ENCODE measurements at regions not wholly inside any gene's neighbourhood (a gene's known extent, or its start where the extent isn't known, plus 50 kb on each side); places are given as distances from the start of the nearest gene placed in this dataset.
A peak's percentile ranks its signal among the peaks of the same experiment; 100 is the strongest.

- no peaks in the 10 kb centered on the region for H3K9me3 ChIP-seq
- no peak overlapping the region for H3K4me3 ChIP-seq
- no peak overlapping the region for H3K27ac ChIP-seq
- no peaks in the 10 kb centered on the region for H3K36me3 ChIP-seq
- H3K27me3 ChIP-seq: no peaks in the 10 kb centered on the region
- ATAC-seq (no peak), DNase-seq (no peak)
- intact Hi-C loops (cut with DNase I): no loop called here
- H3K4me1 ChIP-seq: no peaks in the 10 kb centered on the region
- TF ChIP-seq, protein P1, sequence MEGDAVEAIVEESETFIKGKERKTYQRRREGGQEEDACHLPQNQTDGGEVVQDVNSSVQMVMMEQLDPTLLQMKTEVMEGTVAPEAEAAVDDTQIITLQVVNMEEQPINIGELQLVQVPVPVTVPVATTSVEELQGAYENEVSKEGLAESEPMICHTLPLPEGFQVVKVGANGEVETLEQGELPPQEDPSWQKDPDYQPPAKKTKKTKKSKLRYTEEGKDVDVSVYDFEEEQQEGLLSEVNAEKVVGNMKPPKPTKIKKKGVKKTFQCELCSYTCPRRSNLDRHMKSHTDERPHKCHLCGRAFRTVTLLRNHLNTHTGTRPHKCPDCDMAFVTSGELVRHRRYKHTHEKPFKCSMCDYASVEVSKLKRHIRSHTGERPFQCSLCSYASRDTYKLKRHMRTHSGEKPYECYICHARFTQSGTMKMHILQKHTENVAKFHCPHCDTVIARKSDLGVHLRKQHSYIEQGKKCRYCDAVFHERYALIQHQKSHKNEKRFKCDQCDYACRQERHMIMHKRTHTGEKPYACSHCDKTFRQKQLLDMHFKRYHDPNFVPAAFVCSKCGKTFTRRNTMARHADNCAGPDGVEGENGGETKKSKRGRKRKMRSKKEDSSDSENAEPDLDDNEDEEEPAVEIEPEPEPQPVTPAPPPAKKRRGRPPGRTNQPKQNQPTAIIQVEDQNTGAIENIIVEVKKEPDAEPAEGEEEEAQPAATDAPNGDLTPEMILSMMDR (IDR thresholded peaks at IDR 0.05): no peak
These were observed 342.7 kb upstream of the RIOK2 start for GRCh38 chr5:97525780-97526179.

DNA sequence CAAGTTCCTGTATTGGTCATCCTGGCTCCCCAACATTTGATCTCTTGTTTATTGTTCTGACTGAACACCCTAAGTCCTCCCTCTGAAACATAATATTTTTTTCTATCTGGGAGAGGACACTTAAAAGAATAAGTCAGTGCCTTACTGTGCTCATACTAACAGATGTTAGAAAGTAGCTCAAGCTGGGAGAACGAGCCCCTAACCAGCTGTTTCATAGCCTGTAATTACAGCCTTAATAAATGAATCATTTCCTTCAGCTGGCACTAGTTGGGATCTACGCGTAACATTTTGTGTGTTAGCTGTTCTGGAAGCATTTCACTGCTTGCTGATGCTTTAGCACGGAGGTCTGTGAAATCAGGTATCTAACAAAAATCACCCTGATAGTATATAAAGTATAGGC is 345.9 kb upstream of the RIOK2 start:
- DNase-seq (no peak), ATAC-seq (no peak)
- TF ChIP-seq, protein P1 (IDR thresholded peaks at IDR 0.05): no peak
- H3K9me3 ChIP-seq: no peaks in the 10 kb centered on the region
- no peaks in the 10 kb centered on the region for H3K36me3 ChIP-seq
- H3K27ac ChIP-seq: no peak overlapping the region
- no peaks in the 10 kb centered on the region for H3K4me1 ChIP-seq
- no peak overlapping the region for H3K4me3 ChIP-seq
- H3K27me3 ChIP-seq: no peaks in the 10 kb centered on the region
- intact Hi-C loops (cut with DNase I): no loop called here

DNA sequence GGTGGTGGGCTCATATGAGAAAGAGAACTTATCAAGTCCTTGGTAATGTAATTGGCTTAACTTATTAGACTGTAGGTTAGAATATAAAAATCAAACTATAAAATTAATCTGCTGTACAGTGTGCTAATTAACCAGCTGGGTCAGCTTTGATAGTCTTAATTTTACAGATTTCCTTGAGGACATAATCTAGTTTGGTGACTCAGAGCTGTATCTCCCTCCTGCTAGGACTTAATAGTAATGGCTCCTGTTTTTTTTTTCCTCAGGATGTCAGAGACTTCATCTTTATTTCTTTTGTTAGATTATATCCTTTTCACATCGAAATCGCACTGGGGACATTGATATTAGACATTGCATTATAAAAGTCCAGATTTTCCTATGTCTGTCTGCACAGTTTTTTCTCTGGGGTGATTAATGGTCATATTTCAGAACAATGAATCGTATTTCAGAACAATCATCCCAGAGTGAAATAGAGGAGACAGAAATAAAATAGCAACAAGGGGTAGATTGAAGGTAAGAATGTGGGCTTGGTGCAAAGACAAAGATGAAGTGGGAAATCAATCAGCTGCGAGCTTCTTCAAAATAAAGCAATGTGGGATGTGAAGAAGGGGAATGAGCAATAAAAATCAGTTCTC is 346.4 kb upstream of the RIOK2 start:
- Histone ChIP-seq H3K4me1 (no peaks in the 10 kb centered on the region), H3K4me3 (no peak overlapping the region), H3K36me3 (no peaks in the 10 kb centered on the region), H3K27ac (no peak overlapping the region), H3K27me3 (no peaks in the 10 kb centered on the region), H3K9me3 (no peaks in the 10 kb centered on the region)
- DNase-seq (no peak), ATAC-seq (no peak)
- TF ChIP-seq, protein P1 (IDR thresholded peaks at IDR 0.05): no peak
- intact Hi-C loops (cut with DNase I): no loop called here

- intact Hi-C loops (cut with DNase I): no loop called here
- ATAC-seq (peak; percentile 42), DNase-seq (no peak)
- no peaks in the 10 kb centered on the region for H3K9me3 ChIP-seq
- H3K27me3 ChIP-seq: no peaks in the 10 kb centered on the region
- no peaks in the 10 kb centered on the region for H3K36me3 ChIP-seq
- no peak overlapping the region for H3K4me3 ChIP-seq
- TF ChIP-seq, protein P1 (IDR thresholded peaks at IDR 0.05): no peak
- no peaks in the 10 kb centered on the region for H3K4me1 ChIP-seq
- H3K27ac ChIP-seq: no peak overlapping the region
These were observed 348.5 kb upstream of the RIOK2 start for GRCh38 chr5:97531549-97531948.

- Histone ChIP-seq H3K4me3 (no peak overlapping the region), H3K4me1 (no peaks in the 10 kb centered on the region), H3K27ac (no peak overlapping the region), H3K27me3 (no peaks in the 10 kb centered on the region), H3K36me3 (no peaks in the 10 kb centered on the region), H3K9me3 (no peaks in the 10 kb centered on the region)
- intact Hi-C loops (cut with DNase I): no loop called here
- ATAC-seq: peak; percentile 96
- DNase-seq: no peak
- TF ChIP-seq, protein P1 (IDR thresholded peaks at IDR 0.05): peak; percentile 55
These were observed 351.1 kb upstream of the RIOK2 start for GRCh38 chr5:97534166-97534565.

DNA sequence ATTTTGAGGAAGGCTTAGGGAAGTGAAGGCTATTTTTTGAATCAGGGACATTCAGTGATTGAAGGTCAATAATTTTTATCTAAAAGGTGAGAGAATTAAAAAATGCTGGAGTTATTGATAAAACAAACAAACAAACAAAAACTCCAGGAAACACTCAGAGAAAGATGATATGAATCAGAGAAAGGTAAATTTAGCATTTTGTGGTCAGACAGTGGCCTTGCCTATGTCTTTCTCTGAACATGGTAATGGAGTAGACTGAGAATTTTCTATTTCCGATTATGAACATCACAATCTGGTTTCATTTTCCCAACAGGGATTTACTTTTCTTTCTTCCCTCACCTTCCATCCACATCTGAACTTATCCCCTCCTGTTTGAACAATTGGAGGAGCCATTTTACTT is 353.6 kb upstream of the RIOK2 start:
- TF ChIP-seq, protein P1 (IDR thresholded peaks at IDR 0.05): no peak
- H3K36me3 ChIP-seq: no peaks in the 10 kb centered on the region

More for the DNA sequence above, 353.6 kb upstream of the RIOK2 start:
- intact Hi-C loops (cut with DNase I): no loop called here
- Histone ChIP-seq H3K9me3 (no peaks in the 10 kb centered on the region), H3K27ac (no peak overlapping the region), H3K4me3 (no peak overlapping the region), H3K27me3 (no peaks in the 10 kb centered on the region), H3K4me1 (no peaks in the 10 kb centered on the region)
- DNase-seq (no peak), ATAC-seq (no peak)

Data from upper lobe of right lung (tissue), 1 donor.